GM12892 (cell line): ENCODE measurements at regions not wholly inside any gene's neighbourhood (a gene's known extent, or its start where the extent isn't known, plus 50 kb on each side); places are given as distances from the start of the nearest gene placed in this dataset.

Experiments used
- DNase-seq: peaks from one replicate; pipeline ENCODE4 v3.0.0; 2011; ENCODE audit not compliant: insufficient read length
- FAIRE-seq: peaks from 2 replicates; lab custom pipeline; 2011; peaks lifted over from hg19 to GRCh38; lab: Jason Lieb, UNC
- POLR2A ChIP-seq: IDR thresholded peaks from 2 replicates; pipeline ENCODE4 v1.6.1; 2011; ENCODE audit warnings: low read depth, low read length, control low read depth
- POLR2AphosphoS5 ChIP-seq: IDR thresholded peaks from 2 replicates; pipeline ENCODE4 v1.6.1; 2011; ENCODE audit warnings: low read depth, low read length, control low read depth
- TAF1 ChIP-seq: IDR thresholded peaks from 2 replicates; pipeline ENCODE4 v1.6.1; 2011; ENCODE audit warnings: low read depth, mild to moderate bottlenecking, control low read depth, low read length, borderline replicate concordance

DNA sequence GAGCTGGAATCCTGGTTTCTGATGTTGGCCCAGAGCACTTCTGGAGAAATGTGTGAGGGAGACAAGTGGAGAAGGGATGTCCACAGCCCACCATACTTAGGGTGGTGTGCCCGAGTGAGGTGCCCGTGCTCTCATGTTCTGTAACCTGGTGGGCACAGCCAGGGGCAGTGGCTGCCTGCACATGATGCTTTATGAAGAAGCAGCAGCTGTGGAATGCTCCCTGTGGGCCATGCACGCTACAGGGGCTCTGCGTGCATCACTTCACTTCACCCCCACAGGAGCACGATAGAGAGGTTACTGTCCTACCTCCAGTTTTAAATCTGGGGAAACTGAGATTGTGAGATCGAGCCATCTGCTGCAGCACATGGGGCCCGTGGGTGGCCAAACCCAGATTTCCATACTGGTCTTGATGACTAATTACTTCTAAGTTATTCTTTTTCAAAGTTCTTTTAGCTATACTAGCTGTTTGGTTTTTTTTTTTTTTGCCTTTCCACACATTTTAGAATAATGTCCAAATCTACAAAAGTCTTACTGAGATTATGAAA, 441.6 kb downstream of the GADD45G start:
- DNase-seq (no peak), FAIRE-seq (no peak)
- no peak for TF ChIP-seq POLR2AphosphoS5
- no peak for TF ChIP-seq TAF1

- FAIRE-seq, result no peak
- DNase-seq, result no peak
- TF ChIP-seq POLR2AphosphoS5, result no peak
- no peak for TF ChIP-seq TAF1
- TF ChIP-seq POLR2A, result no peak
Observed at GRCh38 chr9:90047828-90048227, 443.0 kb downstream of the GADD45G start.

- no peak for FAIRE-seq
- DNase-seq, result no peak
- TF ChIP-seq TAF1 (no peak), POLR2A (no peak), POLR2AphosphoS5 (no peak)
Observed at GRCh38 chr9:90052366-90052765, 447.6 kb downstream of the GADD45G start.

- DNase-seq, result no peak
- no peak for TF ChIP-seq TAF1
- TF ChIP-seq POLR2A, result no peak
- no peak for TF ChIP-seq POLR2AphosphoS5
- no peak for FAIRE-seq
Observed at GRCh38 chr9:90053027-90053426, 448.2 kb downstream of the GADD45G start.

DNA sequence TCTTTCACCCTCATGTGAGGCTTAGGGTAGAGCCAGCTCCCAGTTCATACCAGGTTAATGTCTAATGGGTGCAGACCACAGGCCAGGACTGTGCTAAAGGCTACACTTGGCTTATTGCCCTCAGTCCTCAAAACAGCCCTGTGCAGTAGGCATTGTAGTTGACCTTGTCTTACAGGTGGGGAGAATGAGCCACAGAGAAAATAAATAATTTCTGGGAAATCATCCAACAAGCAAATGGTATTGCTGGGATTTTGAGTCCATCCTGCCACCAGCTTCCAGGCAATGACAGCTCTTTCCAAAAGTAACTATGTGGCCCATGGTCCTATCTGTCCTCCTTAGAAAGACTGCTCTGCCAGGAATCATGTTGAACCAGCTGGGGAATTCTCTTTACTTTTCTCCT, 450.0 kb downstream of the GADD45G start:
- no peak for TF ChIP-seq TAF1
- TF ChIP-seq POLR2A, result no peak
- TF ChIP-seq POLR2AphosphoS5, result no peak
- no peak for DNase-seq
- FAIRE-seq, result no peak

DNA sequence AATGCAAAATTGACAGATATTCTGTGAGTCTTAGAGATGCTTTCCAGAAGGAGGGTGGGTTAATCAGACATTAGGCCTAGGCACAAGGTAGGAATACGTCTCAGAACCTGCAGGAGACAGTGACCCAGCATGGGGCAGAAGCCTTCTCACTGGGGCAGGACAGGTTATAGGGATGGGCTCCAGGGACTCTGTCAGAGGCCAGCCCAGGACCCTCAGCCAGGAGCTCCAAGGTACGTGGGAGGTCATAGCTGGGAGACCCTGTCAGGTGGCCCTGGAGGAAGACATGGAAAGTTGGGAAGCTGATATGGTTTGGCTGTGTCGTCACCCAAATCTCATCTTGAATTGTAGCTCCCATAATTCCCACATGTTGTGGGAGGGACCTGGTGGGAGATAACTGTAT, 450.4 kb downstream of the GADD45G start:
- TF ChIP-seq POLR2AphosphoS5 (no peak), TAF1 (no peak), POLR2A (no peak)
- FAIRE-seq (no peak), DNase-seq (no peak)

DNA sequence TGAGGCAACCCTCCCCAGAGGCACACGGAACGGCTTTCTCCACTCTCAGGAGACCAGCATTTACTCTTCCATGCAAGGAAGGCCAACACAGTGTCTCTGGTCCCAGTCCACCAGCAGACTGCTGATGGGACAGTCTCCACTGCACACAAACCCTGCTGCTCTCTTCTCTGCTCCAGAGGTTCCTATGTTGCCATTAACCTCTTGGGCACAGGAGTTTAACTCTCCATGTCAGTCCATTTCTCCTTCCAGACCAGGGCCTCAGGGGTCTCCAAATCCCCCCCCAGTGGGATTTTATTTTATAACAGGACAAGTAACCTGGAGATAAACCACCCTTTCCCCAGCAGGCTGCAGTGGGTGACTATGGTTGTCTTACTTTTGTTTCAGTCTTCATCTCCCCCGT, 452.5 kb downstream of the GADD45G start:
- TF ChIP-seq POLR2AphosphoS5 (no peak), TAF1 (no peak), POLR2A (no peak)
- DNase-seq (no peak), FAIRE-seq (no peak)

DNA sequence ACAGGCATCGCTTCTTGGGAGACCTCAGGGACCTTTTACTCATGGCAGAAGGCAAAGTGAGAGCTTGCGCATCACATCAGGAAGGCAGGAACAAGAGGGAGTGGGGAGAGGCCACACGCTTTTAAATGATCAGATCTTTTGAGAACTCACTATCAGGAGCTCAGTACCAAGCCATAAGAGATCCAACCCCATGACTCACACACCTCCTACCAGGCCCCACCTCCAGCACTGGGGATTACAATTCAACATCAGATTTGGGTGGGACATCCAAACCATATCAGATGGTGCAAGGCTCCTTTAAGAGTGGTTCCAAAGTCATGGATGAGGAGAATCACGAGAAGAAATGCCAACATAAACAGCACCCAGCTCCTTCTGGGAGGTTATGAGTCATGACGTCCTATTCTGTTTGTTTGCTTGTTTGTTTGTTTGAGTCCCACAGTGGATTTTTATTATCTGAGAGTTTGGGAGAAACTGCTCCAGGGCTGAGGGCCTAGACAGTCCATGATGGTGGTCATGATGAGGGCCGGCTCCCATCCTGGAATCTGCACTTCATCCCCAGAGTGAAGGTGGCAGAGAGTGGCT, 453.5 kb downstream of the GADD45G start:
- DNase-seq (no peak), FAIRE-seq (no peak)
- TF ChIP-seq POLR2A (no peak), TAF1 (no peak), POLR2AphosphoS5 (no peak)

GRCh38 chr9:90059436-90059835, 454.6 kb downstream of the GADD45G start:
- TF ChIP-seq TAF1 (no peak), POLR2AphosphoS5 (no peak), POLR2A (no peak)
- DNase-seq (no peak), FAIRE-seq (no peak)

GRCh38 chr9:90060256-90060655, 455.4 kb downstream of the GADD45G start:
- FAIRE-seq (no peak), DNase-seq (no peak)
- TF ChIP-seq POLR2AphosphoS5 (no peak), TAF1 (no peak), POLR2A (no peak)

- FAIRE-seq (no peak), DNase-seq (no peak)
- TF ChIP-seq POLR2AphosphoS5 (no peak), TAF1 (no peak), POLR2A (no peak)
Observed at GRCh38 chr9:90061187-90061586, 456.4 kb downstream of the GADD45G start.

- FAIRE-seq (no peak), DNase-seq (no peak)
- TF ChIP-seq POLR2AphosphoS5, result no peak
- no peak for TF ChIP-seq TAF1
- no peak for TF ChIP-seq POLR2A
Observed at GRCh38 chr9:90062982-90063381, 458.2 kb downstream of the GADD45G start.
